ENCODE measurements at regions not wholly inside any gene's neighbourhood (a gene's known extent, or its start where the extent isn't known, plus 50 kb on each side); places are given as distances from the start of the nearest gene placed in this dataset.
"Not testable (repeated sequence)": the region's sequence is repeated elsewhere in the genome, so short reads cannot be mapped to it uniquely, and the experiment has no call there.

- H3K36me3 Mint-ChIP-seq (ENCODE audit: insufficient read depth); H3K4me3 Mint-ChIP-seq; DNase-seq; H3K4me1 Mint-ChIP-seq (ENCODE audit: low read depth); ATAC-seq; H3K9me3 Mint-ChIP-seq: not testable (repeated sequence)
- peaks cover 14% of the 10 kb centered on the region for H3K27me3 Mint-ChIP-seq (ENCODE audit: low read depth)
These were observed 127.1 kb downstream of the OTOP1 start for GRCh38 chr4:4099610-4100009.

DNA sequence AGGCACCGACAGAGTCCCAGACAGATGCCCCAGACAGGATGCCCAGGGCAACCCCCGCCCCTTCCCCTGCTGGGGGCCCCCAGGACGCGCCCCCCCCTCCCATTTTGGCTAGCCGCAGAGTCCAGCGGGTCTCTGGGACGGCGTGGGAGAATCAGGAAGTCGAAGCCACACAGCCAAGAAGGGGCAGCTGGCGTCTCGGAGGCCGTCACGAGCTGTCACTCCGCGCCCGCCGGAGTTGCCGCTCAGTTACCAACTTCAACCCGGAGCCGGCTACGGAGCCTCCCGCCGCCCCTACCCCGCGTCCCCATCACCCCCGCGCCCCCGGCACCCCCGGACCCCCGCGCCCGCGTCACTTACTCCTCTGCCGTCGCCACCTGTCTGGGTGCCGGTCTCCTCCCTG is 119.8 kb downstream of the OTOP1 start:
- not testable (repeated sequence) for H3K36me3 Mint-ChIP-seq (ENCODE audit: insufficient read depth); H3K9me3 Mint-ChIP-seq; H3K4me1 Mint-ChIP-seq (ENCODE audit: low read depth); ATAC-seq; DNase-seq
- peak overlapping the region; percentile 61 for H3K4me3 Mint-ChIP-seq
- peaks cover 49% of the 10 kb centered on the region for H3K27me3 Mint-ChIP-seq (ENCODE audit: low read depth)

DNA sequence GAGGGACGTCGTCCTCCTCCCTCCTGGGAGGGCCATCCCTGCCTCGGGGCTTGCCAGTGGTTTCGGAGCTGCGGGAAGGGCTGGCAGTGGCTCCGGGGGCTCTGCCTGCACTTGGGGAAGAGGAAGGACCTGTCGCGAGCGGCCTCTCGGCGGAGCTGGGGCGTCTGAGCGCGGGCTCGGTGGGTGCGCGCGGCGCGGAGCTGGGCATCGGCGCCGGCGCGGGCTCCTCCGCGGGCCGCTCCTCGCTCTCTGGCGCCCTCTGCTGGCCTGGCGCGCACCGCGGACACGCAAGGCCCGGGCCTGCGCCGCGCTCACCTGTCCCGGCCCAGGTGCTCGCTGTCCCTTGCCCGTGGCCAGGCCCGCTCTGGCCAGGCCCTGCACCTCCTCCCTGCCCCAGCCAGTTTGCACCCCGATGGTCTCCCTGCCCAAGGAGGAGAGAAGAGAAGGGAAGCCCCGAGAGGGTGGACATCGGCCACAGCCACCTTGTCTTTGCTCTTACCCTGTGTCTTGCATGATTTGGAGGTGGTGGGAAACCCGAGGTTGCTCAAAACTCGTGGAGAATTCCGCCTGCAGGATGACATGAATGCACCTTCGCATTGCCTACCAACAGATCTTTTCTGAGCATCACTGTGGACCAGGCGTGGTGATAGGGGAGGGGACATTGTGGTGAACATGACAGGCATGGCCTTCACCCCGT is 119.2 kb downstream of the OTOP1 start:
- Mint-ChIP-seq H3K4me3 (peak overlapping the region; percentile 61), H3K27me3 (ENCODE audit: low read depth) (peaks cover 43% of the 10 kb centered on the region)
- ATAC-seq (peak; percentile 80 to 88), DNase-seq (peak; percentile 67)
- not testable (repeated sequence) for H3K4me1 Mint-ChIP-seq (ENCODE audit: low read depth); H3K36me3 Mint-ChIP-seq (ENCODE audit: insufficient read depth); H3K9me3 Mint-ChIP-seq

DNA sequence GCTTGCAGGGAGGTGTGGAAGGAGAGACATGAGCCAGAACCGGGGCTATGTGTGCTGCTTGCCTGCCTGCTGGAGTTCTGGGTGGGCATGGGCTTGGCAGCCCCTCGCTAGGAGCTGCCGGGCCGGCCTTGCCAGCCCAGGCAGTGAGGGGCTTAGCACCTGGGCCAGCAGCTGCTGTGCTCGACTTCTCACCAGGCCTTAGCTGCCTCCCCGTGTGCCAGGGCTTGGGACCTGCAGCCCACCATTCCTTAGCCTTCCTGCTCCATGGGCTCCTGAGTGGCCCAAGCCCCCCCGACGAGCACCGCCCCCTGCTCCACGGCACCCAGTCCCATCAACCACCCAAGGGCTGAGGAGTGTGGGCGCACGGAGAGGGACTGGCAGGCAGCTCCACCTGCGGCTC is 111.3 kb downstream of the OTOP1 start:
- H3K27me3 Mint-ChIP-seq (ENCODE audit: low read depth); H3K4me3 Mint-ChIP-seq; H3K9me3 Mint-ChIP-seq; ATAC-seq; H3K36me3 Mint-ChIP-seq (ENCODE audit: insufficient read depth); H3K4me1 Mint-ChIP-seq (ENCODE audit: low read depth); DNase-seq: not testable (repeated sequence)

DNA sequence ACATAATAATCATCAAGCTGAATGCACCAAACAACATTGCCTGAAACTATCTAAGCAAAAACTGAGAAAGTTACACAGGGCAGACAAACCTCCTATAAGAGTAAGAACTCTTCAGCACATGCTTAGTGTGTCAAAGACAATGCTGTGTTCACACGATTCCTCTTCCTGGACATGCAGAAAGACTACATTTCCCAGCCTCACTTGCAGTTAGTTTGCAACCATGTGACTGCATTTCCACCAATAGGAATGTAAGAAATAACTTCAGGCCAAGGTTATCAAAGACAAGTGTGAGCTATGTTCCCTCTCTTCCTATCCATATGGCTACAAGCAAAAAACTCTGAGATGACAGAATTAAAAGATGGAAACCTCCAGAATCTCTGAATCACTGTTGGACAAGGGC is 109.8 kb downstream of the OTOP1 start:
- not testable (repeated sequence) for H3K4me1 Mint-ChIP-seq (ENCODE audit: low read depth); ATAC-seq; H3K4me3 Mint-ChIP-seq; H3K9me3 Mint-ChIP-seq; H3K36me3 Mint-ChIP-seq (ENCODE audit: insufficient read depth); H3K27me3 Mint-ChIP-seq (ENCODE audit: low read depth); DNase-seq

DNA sequence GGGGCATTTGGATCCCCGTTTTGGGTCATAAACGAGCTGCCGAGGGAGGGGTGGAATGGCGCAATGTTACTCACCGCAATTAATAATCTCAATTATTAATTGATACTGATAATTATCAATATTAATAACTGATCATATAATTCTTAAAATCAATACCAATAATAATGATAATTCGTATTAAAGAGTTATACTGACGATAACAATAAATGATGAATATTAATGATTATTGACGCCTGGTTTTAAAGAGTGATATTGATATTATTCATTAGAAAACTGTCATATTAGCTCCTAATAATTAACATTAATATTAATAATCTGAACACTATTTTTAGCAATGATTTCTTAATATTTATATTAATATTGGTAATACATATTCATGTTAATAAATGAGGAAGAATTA is 92.4 kb downstream of the OTOP1 start:
- ATAC-seq; H3K36me3 Mint-ChIP-seq (ENCODE audit: insufficient read depth); H3K9me3 Mint-ChIP-seq; DNase-seq; H3K4me1 Mint-ChIP-seq (ENCODE audit: low read depth); H3K4me3 Mint-ChIP-seq: not testable (repeated sequence)
- peaks cover 10% of the 10 kb centered on the region for H3K27me3 Mint-ChIP-seq (ENCODE audit: low read depth)

GRCh38 chr4:4136621-4137020 is 90.1 kb downstream of the OTOP1 start:
- H3K4me1 Mint-ChIP-seq (ENCODE audit: low read depth); H3K36me3 Mint-ChIP-seq (ENCODE audit: insufficient read depth); ATAC-seq; H3K9me3 Mint-ChIP-seq; DNase-seq; H3K4me3 Mint-ChIP-seq: not testable (repeated sequence)
- peaks cover 14% of the 10 kb centered on the region for H3K27me3 Mint-ChIP-seq (ENCODE audit: low read depth)
